LoVo (cell line): ENCODE measurements at regions not wholly inside any gene's neighbourhood (a gene's known extent, or its start where the extent isn't known, plus 50 kb on each side); places are given as distances from the start of the nearest gene placed in this dataset.
"Not testable (repeated sequence)": the region's sequence is repeated elsewhere in the genome, so short reads cannot be mapped to it uniquely, and the experiment has no call there.

Experiments used
- DNase-seq: peaks from one replicate; pipeline ENCODE4 v3.0.0-alpha.2; 2016; ENCODE audit warnings: low spot score

- no peak for DNase-seq
Measured at GRCh38 chr17:65307081-65307960, 170.2 kb downstream of the RGS9 start.

GRCh38 chr17:65305778-65306177 lies 168.6 kb downstream of the RGS9 start:
- DNase-seq, result no peak

GRCh38 chr17:65305116-65305515 lies 167.9 kb downstream of the RGS9 start:
- no peak for DNase-seq

- not testable (repeated sequence) for DNase-seq
Measured at GRCh38 chr17:65301882-65302281, 164.7 kb downstream of the RGS9 start.

- no peak for DNase-seq
Measured at GRCh38 chr17:65301184-65301583, 164.0 kb downstream of the RGS9 start.

- no peak for DNase-seq
Measured at GRCh38 chr17:65297916-65298315, 160.7 kb downstream of the RGS9 start.

DNA sequence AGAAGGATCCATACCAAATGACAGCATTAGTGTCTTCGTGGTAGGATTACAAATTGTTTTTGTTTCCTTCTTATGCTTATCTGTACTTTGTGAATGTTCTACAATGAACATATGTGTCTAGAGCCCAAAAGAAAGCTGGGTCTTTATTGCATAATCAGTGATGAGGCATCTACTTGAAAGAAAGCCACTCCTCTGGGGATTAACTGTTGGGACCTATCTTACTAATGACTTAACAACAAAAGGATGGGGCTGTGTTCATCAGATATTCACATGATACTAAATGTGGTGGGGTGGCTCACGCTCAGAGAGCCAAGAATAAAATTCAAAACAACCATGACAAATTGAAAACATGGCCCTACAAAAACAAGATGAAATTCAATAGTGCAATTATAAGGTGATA lies 160.2 kb downstream of the RGS9 start:
- DNase-seq, result peak; percentile 53

- peak; percentile 85 for DNase-seq
Measured at GRCh38 chr17:65294181-65294719, 157.1 kb downstream of the RGS9 start.

- DNase-seq, result no peak
Measured at GRCh38 chr17:65293584-65294180, 156.5 kb downstream of the RGS9 start.

DNA sequence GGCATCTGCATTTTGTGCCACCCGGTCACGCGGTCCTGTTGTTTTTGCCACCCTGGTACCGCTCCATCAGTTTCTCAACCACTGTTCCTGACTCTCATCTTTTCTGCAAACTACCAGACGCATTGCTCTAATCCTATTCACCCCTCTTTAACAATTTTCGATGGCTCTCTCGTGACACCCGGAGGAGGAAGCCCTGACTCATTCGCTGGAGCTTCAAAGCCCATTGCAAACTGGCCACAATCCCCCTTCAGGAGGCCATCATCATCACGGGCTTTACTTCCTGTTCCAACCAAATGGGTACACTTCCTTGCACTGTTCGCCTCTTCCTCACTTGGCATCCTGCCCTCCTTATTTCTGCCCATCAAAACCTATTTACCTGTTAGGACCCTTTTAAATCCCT lies 155.3 kb downstream of the RGS9 start:
- no peak for DNase-seq

- DNase-seq, result not testable (repeated sequence)
Measured at GRCh38 chr17:65291301-65291700, 154.1 kb downstream of the RGS9 start.

GRCh38 chr17:65290616-65291015 lies 153.4 kb downstream of the RGS9 start:
- peak; percentile 81 for DNase-seq

DNA sequence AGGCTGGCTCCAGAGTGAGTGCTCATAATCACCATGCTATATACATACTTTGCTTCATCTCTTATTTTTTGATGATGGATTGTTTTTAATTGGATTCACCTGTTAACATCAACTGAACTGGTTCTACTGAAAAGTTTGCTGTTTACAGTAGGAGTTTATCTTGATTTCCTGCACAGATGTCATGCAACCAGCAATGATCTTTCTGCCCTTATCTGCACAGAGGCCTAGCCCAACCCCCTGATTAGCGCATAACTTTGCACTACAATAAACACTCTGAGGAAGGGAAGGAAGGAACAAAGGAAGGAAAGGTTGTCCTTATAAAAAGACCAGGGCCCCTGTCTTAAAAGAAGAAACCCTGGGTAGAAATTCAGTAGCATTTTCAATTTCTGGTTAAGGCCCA lies 152.9 kb downstream of the RGS9 start:
- DNase-seq, result peak; percentile 52

DNA sequence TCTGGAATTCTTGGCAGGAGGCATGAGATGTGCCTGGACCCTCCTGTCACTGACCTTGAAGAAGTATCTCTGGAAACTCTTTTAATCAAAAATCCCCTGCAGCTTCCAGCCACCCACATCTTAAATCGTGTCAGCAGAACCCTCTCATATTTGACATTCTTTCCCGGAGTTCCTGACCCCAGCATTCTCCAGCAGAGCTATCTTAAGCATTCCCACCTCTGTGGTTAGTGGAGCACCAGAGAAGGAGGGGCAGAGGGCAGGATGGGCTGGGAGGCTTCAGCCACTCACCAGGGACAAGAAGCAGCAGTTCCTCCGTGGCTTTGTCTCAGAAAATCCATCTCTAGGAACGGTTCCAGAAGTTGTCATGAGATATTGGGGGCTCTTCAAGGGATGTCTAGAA lies 149.9 kb downstream of the RGS9 start:
- DNase-seq, result peak; percentile 65

- DNase-seq, result peak; percentile 95
Measured at GRCh38 chr17:65283704-65284103, 146.5 kb downstream of the RGS9 start.

- no peak for DNase-seq
Measured at GRCh38 chr17:65279456-65279855, 142.3 kb downstream of the RGS9 start.

GRCh38 chr17:65278820-65279184 lies 141.6 kb downstream of the RGS9 start:
- DNase-seq, result no peak

DNA sequence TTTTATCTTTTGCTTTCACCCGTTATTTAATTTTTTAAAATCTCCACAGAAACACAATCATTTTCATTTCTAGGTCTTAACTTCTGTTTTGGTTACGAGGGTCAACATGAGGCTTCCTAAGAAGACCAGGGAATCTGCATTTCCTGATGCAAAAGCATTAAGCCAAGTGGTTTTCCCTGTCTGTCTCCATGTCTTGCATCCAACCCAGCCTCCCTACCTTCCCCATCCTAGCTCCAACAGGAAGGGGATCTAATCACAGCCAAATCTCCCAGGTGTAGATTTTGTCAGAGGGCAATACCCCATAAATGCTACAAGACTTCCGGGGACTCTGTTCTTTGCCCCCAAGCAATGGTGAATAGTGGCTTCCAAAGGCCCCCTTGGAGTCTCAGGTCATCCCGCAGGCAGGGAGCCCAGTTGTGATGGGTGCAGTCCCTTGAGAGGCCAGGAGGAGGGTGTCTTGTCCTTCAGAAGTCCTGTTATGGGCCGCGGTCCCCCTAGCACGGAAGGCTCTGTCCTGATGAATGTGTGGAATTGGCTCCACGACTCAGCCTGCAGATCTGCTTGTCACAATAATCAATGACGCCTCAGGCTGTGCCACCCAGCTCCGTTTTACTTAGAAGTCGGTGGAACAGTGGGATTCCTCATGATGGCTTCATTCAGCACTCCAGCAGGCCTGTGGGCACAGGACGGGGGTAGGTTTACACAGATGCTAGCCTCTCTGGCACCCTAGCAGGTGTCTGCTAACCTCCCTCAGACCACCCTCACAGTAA lies 141.1 kb downstream of the RGS9 start:
- DNase-seq, result peak; percentile 86

GRCh38 chr17:65277576-65277975 lies 140.4 kb downstream of the RGS9 start:
- DNase-seq, result no peak
